Lower leg skin (tissue), 3 donors: ENCODE measurements at regions not wholly inside any gene's neighbourhood (a gene's known extent, or its start where the extent isn't known, plus 50 kb on each side); places are given as distances from the start of the nearest gene placed in this dataset.
A peak's percentile ranks its signal among the peaks of the same experiment; 100 is the strongest.
"Not testable (repeated sequence)": the region's sequence is repeated elsewhere in the genome, so short reads cannot be mapped to it uniquely, and the experiment has no call there.

Experiments
- DNase-seq, 2 donors: peaks; one replicate each; pipeline ENCODE4 v3.0.0-alpha.2; 2019; ENCODE audit warnings: low spot score in 2 of 2
- H3K4me3 ChIP-seq: fragments of 200-600 bp; sonication (generic); 2 replicates; pipeline ENCODE4 v1.5.1; 2017; ENCODE audit warnings: mild to moderate bottlenecking, low read depth; ENCODE audit not compliant: poor library complexity, severe bottlenecking
- WGBS, 2 donors: methylation state at CpG; one replicate each; pipeline ENCODE4 v1.1.5; 2018; 5-methylcytosine and 5-hydroxymethylcytosine counted together
- intact Hi-C: fragments of 100-400 bp; cut with DNase I; formaldehyde crosslinking; loops from one replicate; pipeline ENCODE4 v1.15.0; 2023; ENCODE audit warnings: low total_unique reads

DNA sequence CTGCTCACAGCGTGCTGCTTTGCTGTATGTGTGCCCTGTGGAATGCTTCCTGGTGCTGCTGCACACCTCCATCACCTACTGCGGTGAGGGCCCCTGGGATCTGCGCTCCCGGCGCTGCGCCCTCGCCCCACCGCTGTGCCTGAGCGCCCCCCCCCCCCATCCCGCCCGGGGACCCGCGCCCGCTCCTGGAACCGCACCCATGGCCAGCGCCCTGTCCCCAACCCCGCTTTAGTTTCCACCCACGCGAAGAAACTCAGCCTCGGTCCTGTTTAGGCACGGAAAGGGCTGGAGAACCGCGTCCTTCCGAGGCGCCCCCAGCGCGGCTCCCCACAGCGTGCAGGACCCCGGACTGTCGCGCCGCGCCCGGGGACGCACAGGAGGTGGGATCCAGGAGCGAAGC lies 265.5 kb downstream of the POTEB3 start:
- no CpG with 5 or more reads among the region's 36 CpGs for WGBS, 2 donors

GRCh38 chr15:21151203-21151966 lies 285.3 kb upstream of the POTEB2 start:
- intact Hi-C loops, H3K4me3 ChIP-seq, DNase-seq: not testable (repeated sequence)
- no CpG with 5 or more reads among the region's 24 CpGs for WGBS, 2 donors

More for the DNA sequence above, 265.5 kb downstream of the POTEB3 start:
- DNase-seq = peak in 1 of 2 donors; percentile 14
- intact Hi-C loops, H3K4me3 ChIP-seq: not testable (repeated sequence)

GRCh38 chr15:21148136-21148535 lies 282.0 kb upstream of the POTEB2 start:
- DNase-seq, intact Hi-C loops, H3K4me3 ChIP-seq: not testable (repeated sequence)
- 80% methylated on average over 1 of the region's 5 CpGs; no CpG with 5 or more reads in 1 of the 2 donors for WGBS, 2 donors

DNA sequence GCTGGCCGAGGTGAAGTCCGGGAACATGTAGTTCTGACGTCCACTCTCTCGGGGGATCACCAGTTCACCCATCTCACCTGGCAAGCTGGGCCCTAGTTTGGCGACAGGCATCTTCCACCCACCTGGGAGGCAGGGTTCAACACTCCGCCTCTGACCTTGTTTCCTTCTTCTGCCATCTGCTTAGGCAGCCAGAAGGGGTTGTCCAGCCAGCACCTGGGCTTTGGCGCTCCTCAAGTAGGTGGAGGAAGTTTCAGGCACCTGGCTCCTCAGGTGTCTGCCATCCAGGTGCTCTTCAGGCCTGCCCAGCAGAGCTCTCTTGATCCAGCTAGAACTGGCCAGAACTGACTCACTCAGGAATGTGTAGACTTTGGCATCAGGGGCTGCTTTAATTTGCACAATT lies 267.8 kb upstream of the POTEB2 start:
- intact Hi-C loops, DNase-seq, H3K4me3 ChIP-seq: not testable (repeated sequence)
- WGBS, 2 donors = no CpG with 5 or more reads among the region's 7 CpGs

DNA sequence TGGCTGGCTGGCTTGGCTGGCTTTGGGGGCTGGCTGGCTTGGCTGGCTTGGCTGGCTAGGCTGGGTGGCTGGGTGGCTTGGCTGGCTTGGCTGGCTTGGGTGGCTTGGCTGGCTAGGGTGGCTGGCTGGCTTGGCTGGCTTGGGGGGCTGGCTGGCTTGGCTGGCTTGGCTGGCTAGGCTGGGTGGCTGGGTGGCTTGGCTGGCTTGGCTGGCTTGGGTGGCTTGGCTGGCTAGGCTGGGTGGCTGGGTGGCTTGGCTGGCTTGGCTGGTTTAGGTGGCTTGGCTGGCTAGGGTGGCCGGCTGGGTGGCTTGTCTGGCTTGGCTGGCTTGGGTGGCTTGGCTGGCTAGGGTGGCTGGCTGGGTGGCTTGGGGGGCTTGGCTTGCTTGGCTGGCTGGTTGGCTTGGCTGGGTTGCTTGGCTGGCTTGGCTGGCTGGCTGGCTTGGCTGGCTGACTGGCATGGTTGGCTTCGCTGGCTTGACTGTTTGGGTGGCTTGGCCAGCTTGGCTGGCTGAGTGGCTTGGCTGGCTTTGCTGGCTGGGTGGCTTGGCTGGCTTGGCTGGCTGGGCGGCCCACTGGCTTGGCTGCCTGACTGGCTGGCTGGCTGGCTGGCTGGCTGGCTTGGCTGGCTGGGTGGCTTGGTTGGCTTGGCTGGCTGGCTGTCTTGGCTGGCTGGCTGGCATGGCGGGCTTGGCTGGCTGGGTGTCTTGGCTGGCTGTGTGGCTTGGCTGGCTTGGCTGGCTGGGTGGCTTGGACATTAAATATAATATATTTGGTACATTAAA lies 246.3 kb upstream of the POTEB2 start:
- peak in 1 of 2 donors; percentile 87 for DNase-seq
- intact Hi-C loops, H3K4me3 ChIP-seq: not testable (repeated sequence)
- WGBS, 2 donors = 0 to 31% methylated on average over 1 to 2 of the region's 4 CpGs

GRCh38 chr15:21111861-21112260 lies 245.7 kb upstream of the POTEB2 start:
- intact Hi-C loops, H3K4me3 ChIP-seq: not testable (repeated sequence)
- DNase-seq = peak in 1 of 2 donors; percentile 89
- WGBS, 2 donors = 69 to 73% methylated on average over 1 to 2 of the region's 2 CpGs

GRCh38 chr15:21111172-21111571 lies 245.1 kb upstream of the POTEB2 start:
- peak in 1 of 2 donors; percentile 23 for DNase-seq
- intact Hi-C loops, H3K4me3 ChIP-seq: not testable (repeated sequence)
- 83% methylated on average over 1 of the region's 4 CpGs; no CpG with 5 or more reads in 1 of the 2 donors for WGBS, 2 donors

GRCh38 chr15:21110187-21110804 lies 244.2 kb upstream of the POTEB2 start:
- 37 to 64% methylated on average over 2 to 5 of the region's 5 CpGs for WGBS, 2 donors
- intact Hi-C loops, H3K4me3 ChIP-seq: not testable (repeated sequence)
- DNase-seq = peak in 1 of 2 donors; percentile 93

GRCh38 chr15:21108384-21108783 lies 242.3 kb upstream of the POTEB2 start:
- DNase-seq, intact Hi-C loops: not testable (repeated sequence)

GRCh38 chr15:21107399-21108381 lies 241.6 kb upstream of the POTEB2 start:
- DNase-seq, H3K4me3 ChIP-seq, intact Hi-C loops: not testable (repeated sequence)
- WGBS, 2 donors = 60% methylated on average over 1 of the region's 10 CpGs; no CpG with 5 or more reads in 1 of the 2 donors

More at GRCh38 chr15:21108384-21108783, 242.3 kb upstream of the POTEB2 start:
- no CpG with 5 or more reads among the region's 3 CpGs for WGBS, 2 donors
- H3K4me3 ChIP-seq = not testable (repeated sequence)

DNA sequence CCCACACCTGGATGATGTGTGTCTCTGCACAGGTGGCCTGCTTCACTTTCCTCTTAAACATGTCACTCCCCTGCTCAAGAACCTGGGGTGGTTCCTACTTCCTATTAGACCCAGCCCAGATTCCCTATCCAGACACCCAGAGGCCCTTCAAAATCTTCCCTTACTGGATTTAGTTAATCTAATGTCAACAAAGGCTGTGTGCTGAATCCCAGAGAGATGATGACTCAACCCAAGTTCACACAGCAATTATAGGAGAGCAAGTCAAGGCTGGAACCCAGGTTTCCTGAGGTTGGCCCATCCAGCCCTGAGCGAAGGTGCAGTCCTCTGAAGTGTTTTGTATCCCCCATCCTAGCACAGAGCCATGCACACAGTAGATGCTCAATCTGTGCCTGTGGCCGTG lies 230.5 kb upstream of the POTEB2 start:
- intact Hi-C loops, DNase-seq, H3K4me3 ChIP-seq: not testable (repeated sequence)
- whole genome bisulfite sequencing, 2 donors = no CpG with 5 or more reads among the region's 2 CpGs

DNA sequence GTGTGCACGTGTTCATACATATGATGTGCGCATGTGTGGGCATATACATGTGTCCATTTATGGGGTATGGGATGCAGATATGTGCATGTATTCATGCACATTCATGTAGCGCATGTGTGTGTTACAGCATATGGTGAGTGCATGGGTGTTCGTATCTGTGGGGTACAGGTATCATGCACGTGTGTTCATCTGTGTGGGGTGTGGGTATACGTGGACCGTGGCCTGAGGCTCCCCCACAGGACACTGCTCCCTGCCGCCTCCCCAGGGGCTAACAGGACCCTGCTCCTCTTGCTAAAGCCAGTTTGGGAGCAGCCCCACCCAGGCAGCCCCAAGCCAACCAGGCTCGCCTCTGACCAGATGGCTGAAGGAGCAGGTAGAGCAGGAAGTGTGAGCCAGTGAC lies 213.4 kb upstream of the POTEB2 start:
- no CpG with 5 or more reads among the region's 9 CpGs for WGBS, 2 donors

GRCh38 chr15:21068917-21069316 lies 202.8 kb upstream of the POTEB2 start:
- H3K4me3 ChIP-seq, intact Hi-C loops, DNase-seq: not testable (repeated sequence)
- WGBS, 2 donors = 70% methylated on average over 4 of the region's 7 CpGs; no CpG with 5 or more reads in 1 of the 2 donors

More for the DNA sequence above, 213.4 kb upstream of the POTEB2 start:
- H3K4me3 ChIP-seq, intact Hi-C loops, DNase-seq: not testable (repeated sequence)

- H3K4me3 ChIP-seq, DNase-seq, intact Hi-C loops: not testable (repeated sequence)
- WGBS, 2 donors = 72 to 79% methylated on average over 2 to 6 of the region's 6 CpGs
Measured at GRCh38 chr15:21063512-21063911, 197.4 kb upstream of the POTEB2 start.
